Stomach smooth muscle (tissue), 2 donors: ENCODE measurements at regions not wholly inside any gene's neighbourhood (a gene's known extent, or its start where the extent isn't known, plus 50 kb on each side); places are given as distances from the start of the nearest gene placed in this dataset.

Experiments
- H3K27ac ChIP-seq: one replicate; pipeline ENCODE4 v1.7.0; 2013; ENCODE audit warnings: mild to moderate bottlenecking, low read length, inconsistent platforms
- H3K27me3 ChIP-seq, 2 donors: one replicate each; pipeline ENCODE4 v1.7.0; 2013; ENCODE audit warnings: low read length in 2 of 2; ENCODE audit not compliant: insufficient read depth in 2 of 2, control insufficient read depth in 1 of 2
- H3K36me3 ChIP-seq, 2 donors: one replicate each; pipeline ENCODE4 v1.7.0; 2013; ENCODE audit warnings: low read length in 2 of 2; ENCODE audit not compliant: control insufficient read depth in 2 of 2, insufficient read depth in 2 of 2
- H3K4me1 ChIP-seq: one replicate; pipeline ENCODE4 v1.7.0; 2013; ENCODE audit warnings: low read length; ENCODE audit not compliant: control insufficient read depth, insufficient read depth
- H3K4me3 ChIP-seq, 2 donors: one replicate each; pipeline ENCODE4 v1.7.0; 2013; ENCODE audit warnings: low read length in 2 of 2
- H3K9ac ChIP-seq, 2 donors: one replicate each; pipeline ENCODE4 v1.7.0; 2013; ENCODE audit warnings: low read length in 2 of 2, mild to moderate bottlenecking in 1 of 2
- H3K9me3 ChIP-seq, 2 donors: one replicate each; pipeline ENCODE4 v1.7.0; 2013; ENCODE audit warnings: low read length in 2 of 2; ENCODE audit not compliant: control insufficient read depth in 2 of 2
- donor health status: healthy.
- donor health status: Pancreatic carcinoma.

DNA sequence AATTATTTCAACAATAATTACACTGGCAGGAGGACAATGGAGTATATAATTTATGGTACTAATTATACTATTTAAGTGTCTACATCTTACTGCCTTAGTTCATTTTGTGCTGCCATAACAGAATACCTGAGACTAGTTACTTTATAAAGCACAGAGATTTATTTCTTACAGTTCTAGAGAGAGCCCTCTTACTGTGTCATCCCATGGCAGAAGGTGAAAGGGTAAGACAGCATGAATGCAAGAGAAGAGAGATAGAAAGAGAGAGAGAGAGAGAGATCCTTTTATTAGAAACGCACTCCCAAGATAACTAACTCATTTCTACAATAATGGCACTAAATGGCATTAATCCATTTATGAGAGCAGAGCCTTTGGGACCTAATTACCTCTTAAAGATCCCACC, 314.7 kb downstream of the EPM2A start:
- H3K9ac ChIP-seq, result no peak overlapping the region
- H3K36me3 ChIP-seq, result no peaks in the 10 kb centered on the region
- H3K4me3 ChIP-seq, result no peak overlapping the region
- H3K9me3 ChIP-seq, result no peaks in the 10 kb centered on the region
- H3K27ac ChIP-seq, result no peak overlapping the region
- H3K4me1 ChIP-seq, result no peaks in the 10 kb centered on the region
- no peaks in the 10 kb centered on the region for H3K27me3 ChIP-seq

DNA sequence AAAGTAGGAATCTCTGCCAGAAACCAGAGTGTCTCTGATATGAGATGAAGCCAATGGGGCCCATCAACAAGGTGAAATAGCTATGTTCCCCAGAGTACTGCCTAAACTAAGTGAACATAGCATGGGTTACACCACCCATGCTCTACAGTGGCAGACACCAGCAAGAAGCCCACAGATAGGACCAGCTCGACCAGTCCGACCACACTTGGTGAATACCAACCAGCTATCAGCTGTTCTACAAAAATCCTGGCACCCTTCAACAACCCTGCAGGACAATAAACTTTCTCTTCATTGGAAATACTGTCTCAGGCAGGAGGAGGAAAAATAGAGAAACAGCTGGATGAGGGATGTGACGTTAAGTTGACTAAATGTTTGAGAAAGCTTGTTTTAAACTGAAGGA, 311.4 kb downstream of the EPM2A start:
- H3K9ac ChIP-seq, result no peak overlapping the region
- no peak overlapping the region for H3K27ac ChIP-seq
- no peaks in the 10 kb centered on the region for H3K9me3 ChIP-seq
- no peak overlapping the region for H3K4me3 ChIP-seq
- no peaks in the 10 kb centered on the region for H3K27me3 ChIP-seq
- no peaks in the 10 kb centered on the region for H3K36me3 ChIP-seq
- H3K4me1 ChIP-seq, result no peaks in the 10 kb centered on the region

DNA sequence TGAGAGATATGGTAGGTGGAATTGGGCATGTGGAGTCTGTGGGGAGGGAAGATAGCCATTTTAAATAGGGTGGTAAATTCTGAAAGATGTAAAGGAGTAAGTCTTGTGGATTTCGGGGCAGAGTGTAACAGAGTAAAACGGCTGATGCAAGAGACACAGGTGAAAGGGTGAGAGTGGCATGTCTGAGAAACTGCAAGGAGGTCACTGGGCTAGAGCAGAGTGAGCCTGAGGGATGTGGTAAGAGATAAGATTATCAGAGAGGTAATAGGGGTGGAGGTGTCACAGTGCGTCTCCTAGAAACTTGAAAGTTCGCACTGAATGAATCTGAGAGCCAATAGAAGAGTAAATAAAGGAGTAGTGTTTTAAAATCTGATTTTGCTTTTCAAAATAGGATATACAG, 308.1 kb downstream of the EPM2A start:
- Histone ChIP-seq H3K4me3 (no peak overlapping the region), H3K4me1 (no peaks in the 10 kb centered on the region), H3K9ac (no peak overlapping the region), H3K27ac (no peak overlapping the region), H3K36me3 (no peaks in the 10 kb centered on the region), H3K27me3 (no peaks in the 10 kb centered on the region), H3K9me3 (no peaks in the 10 kb centered on the region)

DNA sequence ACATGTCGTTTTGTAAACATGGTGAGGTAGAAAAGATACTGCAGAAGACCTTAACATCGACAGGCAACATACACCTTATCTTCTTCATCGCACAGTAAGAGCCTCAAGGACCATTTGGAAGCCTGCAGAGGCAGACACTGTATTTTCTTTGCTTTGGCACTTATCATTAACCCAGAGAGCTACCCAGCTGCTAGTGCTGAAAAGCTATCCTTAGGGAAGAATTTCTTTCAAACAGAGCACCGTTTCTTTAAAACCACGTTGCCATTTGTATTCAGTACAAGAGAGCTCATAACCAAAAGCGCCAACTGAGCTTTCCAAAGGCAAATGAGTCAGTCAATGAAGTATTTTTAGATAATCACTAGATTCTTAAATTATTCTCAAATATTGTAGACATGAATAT, 306.6 kb downstream of the EPM2A start:
- H3K4me1 ChIP-seq, result no peaks in the 10 kb centered on the region
- H3K9ac ChIP-seq, result no peak overlapping the region
- no peaks in the 10 kb centered on the region for H3K9me3 ChIP-seq
- H3K4me3 ChIP-seq, result no peak overlapping the region
- no peaks in the 10 kb centered on the region for H3K36me3 ChIP-seq
- H3K27ac ChIP-seq, result no peak overlapping the region
- no peaks in the 10 kb centered on the region for H3K27me3 ChIP-seq

DNA sequence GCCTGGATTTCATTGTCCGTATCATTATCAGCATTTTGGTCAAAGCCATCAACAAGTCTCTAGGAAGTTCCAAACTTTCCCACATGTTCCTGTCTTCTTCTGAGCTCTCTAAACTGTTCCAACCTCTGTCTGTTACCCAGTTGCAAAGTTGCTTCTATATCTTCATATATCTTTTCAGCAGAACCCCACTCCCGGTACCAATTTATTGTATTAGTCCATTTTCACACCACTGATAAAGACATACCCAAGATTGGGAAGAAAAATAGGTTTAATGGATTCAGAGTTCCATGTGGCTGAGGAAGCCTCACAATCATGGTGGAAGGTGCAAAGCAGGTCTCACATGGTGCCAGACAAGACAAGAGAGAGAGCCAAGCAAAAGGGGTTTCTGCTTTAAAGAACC, 293.2 kb downstream of the EPM2A start:
- H3K4me1 ChIP-seq, result no peaks in the 10 kb centered on the region
- H3K27me3 ChIP-seq, result no peaks in the 10 kb centered on the region
- H3K27ac ChIP-seq, result no peak overlapping the region
- peaks cover 8 to 17% of the 10 kb centered on the region in 2 donors for H3K9me3 ChIP-seq
- H3K9ac ChIP-seq, result no peak overlapping the region
- no peak overlapping the region for H3K4me3 ChIP-seq
- no peaks in the 10 kb centered on the region for H3K36me3 ChIP-seq

DNA sequence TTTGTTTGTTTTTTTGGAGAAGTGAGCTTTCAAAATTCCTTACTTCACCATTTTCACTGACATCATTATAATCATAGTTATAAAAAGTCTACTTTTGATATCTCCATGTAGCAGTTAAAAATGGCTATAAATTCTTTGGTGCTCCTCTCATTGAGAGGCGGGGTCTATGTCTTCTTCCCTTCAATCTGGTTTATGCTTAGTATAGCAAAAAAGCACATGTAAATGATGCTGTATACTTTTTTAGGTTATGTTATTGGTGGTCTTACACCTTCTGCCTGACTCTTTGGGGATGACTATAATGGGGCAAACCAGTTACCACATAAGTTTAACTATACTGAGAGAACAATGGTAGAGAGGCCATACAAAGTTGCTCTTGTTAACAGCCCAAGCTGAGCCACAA, 289.6 kb downstream of the EPM2A start:
- H3K36me3 ChIP-seq, result no peaks in the 10 kb centered on the region
- no peak overlapping the region for H3K27ac ChIP-seq
- H3K9ac ChIP-seq, result no peak overlapping the region
- no peaks in the 10 kb centered on the region for H3K4me1 ChIP-seq
- H3K4me3 ChIP-seq, result no peak overlapping the region
- H3K27me3 ChIP-seq, result no peaks in the 10 kb centered on the region
- H3K9me3 ChIP-seq, result peaks cover 8 to 17% of the 10 kb centered on the region in 2 donors

DNA sequence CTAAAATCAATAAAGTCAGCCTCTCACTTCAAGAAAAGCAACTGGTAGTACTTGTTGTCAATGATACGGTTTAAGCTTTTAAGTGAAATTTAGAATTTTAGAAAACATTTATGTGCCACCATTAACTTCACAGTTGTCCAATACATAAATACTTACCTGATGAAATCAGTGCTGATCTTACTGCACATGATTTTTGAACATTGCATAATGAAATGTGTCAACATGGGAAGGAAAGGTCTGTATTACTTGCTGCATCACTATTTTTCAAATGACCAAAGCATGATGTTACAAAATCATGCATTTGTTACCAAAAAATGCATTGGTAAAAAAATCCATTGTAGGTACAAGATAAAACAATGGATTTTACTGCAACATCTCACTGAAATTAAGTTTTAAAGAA, 284.3 kb downstream of the EPM2A start:
- Histone ChIP-seq H3K36me3 (no peaks in the 10 kb centered on the region), H3K9me3 (no peaks in the 10 kb centered on the region), H3K9ac (no peak overlapping the region), H3K27ac (no peak overlapping the region), H3K4me1 (no peaks in the 10 kb centered on the region), H3K27me3 (no peaks in the 10 kb centered on the region), H3K4me3 (no peak overlapping the region)

DNA sequence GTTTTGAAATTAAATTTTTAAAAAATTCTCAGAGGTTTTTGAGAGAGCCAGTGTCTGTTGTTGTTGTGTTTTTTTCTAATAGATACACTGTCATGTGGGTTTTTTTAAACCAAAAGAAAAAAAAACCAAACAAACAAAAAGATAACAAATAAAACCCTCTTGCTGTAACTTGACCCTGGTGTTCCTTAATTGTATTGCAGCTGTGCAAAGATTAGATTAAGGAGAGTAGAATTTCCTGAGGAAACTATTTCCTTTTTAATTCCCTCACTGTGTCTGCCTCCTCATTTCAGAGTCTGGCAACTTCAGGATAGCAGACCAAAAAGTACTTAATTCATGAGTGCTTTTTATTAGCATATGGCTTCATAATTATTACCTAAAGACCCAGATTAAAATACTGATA, 281.9 kb downstream of the EPM2A start:
- Histone ChIP-seq H3K27me3 (no peaks in the 10 kb centered on the region), H3K36me3 (no peaks in the 10 kb centered on the region), H3K27ac (no peak overlapping the region), H3K9ac (no peak overlapping the region), H3K9me3 (no peaks in the 10 kb centered on the region), H3K4me3 (no peak overlapping the region), H3K4me1 (no peaks in the 10 kb centered on the region)

DNA sequence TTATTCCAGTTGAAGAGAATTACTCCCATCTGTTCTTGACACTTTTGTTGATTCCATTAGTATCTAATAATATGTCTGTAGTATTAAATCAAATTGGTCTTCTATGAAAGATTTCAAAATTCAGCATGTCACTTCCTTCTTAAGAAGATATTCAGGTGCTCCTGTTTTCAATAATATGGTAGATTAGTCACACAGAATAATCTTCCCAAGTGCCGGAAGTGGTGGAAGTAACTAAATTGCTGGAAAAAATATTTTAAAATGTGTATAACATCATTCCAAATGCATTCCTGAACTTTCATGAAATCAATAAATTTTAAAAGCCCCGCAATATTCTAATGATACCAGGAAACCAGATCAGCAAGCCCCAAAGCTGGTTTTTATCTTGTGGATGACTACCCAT, 281.3 kb downstream of the EPM2A start:
- Histone ChIP-seq H3K9me3 (no peaks in the 10 kb centered on the region), H3K4me3 (no peak overlapping the region), H3K36me3 (no peaks in the 10 kb centered on the region), H3K27me3 (no peaks in the 10 kb centered on the region), H3K9ac (no peak overlapping the region), H3K4me1 (no peaks in the 10 kb centered on the region), H3K27ac (no peak overlapping the region)

DNA sequence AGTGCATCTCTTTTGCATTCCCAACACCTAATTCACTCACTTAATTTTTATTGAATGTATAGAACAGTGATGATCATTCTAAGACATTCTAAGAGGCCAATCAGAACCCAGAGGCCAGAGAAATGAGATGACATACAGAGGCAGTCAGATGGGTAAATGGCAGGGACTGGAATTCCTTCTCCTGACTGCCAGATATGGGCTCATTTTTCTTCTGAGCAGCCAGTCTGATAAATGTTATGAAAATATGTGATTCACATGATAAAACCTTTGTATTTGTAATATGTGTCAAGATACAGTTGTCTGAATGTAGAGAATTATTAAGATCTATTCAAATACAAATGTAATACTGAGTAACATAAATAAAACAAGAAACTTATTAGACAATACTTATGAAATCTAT, 277.8 kb downstream of the EPM2A start:
- H3K4me1 ChIP-seq, result no peaks in the 10 kb centered on the region
- H3K4me3 ChIP-seq, result no peak overlapping the region
- H3K27ac ChIP-seq, result no peak overlapping the region
- no peak overlapping the region for H3K9ac ChIP-seq
- no peaks in the 10 kb centered on the region for H3K9me3 ChIP-seq
- H3K36me3 ChIP-seq, result no peaks in the 10 kb centered on the region
- H3K27me3 ChIP-seq, result no peaks in the 10 kb centered on the region

DNA sequence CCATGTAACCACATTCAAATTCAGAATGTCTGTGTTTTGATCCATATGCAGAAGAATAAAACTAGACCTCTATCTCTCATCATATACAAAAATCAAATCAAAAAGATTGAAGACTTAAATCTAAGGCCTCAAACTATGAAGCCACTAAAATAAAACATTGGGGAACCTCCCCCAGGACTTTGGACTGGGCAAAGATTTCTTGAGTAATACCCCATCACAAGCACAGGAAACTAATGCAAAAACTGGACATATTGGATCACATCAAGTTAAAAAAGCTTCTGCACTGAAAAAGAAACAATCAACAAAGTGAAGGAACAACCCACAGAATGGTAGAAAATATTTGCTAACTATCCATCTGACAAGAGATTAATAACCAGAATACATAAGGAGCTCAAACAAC, 266.8 kb downstream of the EPM2A start:
- no peak overlapping the region for H3K27ac ChIP-seq
- no peak overlapping the region for H3K9ac ChIP-seq
- H3K9me3 ChIP-seq, result peaks cover 2 to 4% of the 10 kb centered on the region in 2 donors
- H3K4me3 ChIP-seq, result no peak overlapping the region
- H3K4me1 ChIP-seq, result no peaks in the 10 kb centered on the region
- no peaks in the 10 kb centered on the region for H3K36me3 ChIP-seq
- no peaks in the 10 kb centered on the region for H3K27me3 ChIP-seq

DNA sequence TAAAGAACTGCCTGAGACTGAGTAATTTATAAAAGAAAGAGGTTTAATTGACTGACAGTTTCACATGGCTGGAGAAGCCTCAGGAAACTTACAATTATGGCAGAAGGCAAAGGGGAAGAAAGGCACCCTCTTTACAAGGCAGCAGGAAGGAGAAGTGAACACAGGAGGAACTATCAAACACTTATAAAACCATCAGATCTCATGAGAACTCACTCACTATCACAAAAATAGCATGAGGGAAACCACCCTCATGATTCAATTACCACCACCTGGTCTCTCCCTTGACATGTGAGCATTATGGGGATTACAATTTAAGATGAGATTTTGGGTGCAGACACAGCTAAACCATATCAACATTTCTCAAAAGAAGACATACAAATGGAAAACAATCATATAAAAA, 266.3 kb downstream of the EPM2A start:
- H3K4me1 ChIP-seq, result no peaks in the 10 kb centered on the region
- H3K36me3 ChIP-seq, result no peaks in the 10 kb centered on the region
- no peak overlapping the region for H3K9ac ChIP-seq
- no peak overlapping the region for H3K27ac ChIP-seq
- no peak overlapping the region for H3K4me3 ChIP-seq
- H3K9me3 ChIP-seq, result peaks cover 2 to 4% of the 10 kb centered on the region in 2 donors
- no peaks in the 10 kb centered on the region for H3K27me3 ChIP-seq
